ENCODE measurements at regions not wholly inside any gene's neighbourhood (a gene's known extent, or its start where the extent isn't known, plus 50 kb on each side); places are given as distances from the start of the nearest gene placed in this dataset.

GRCh38 chr1:209386156-209386555 is 197.4 kb upstream of the CAMK1G start:
- TF ChIP-seq EP300 (IDR thresholded peaks at IDR 0.05) (no peak), CTCF (IDR thresholded peaks at IDR 0.05) (no peak)
